ENCODE measurements at regions not wholly inside any gene's neighbourhood (a gene's known extent, or its start where the extent isn't known, plus 50 kb on each side); places are given as distances from the start of the nearest gene placed in this dataset.

DNA sequence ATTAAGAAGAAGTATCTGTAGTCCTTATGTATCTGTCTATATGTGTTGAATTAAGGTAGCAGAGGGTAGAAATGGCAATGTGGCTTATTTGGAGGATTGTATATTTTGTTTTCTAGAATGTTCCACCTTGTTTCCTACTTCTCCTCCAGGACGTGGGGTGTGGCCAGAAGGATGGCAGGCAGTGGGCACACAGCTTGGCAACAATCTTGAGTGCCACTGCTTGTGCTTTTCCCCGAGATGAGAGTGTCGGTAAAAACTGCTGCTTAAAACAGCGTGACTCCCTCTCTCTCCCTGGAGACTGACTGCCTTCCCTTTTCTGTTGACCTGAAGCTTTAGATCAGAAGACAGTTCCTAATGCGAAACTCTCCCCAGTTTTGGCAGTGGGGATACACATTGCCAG, 61.2 kb downstream of the FAT3 start:
- H3K27ac ChIP-seq: no peak overlapping the region
- no peaks in the 10 kb centered on the region for H3K4me1 ChIP-seq
- DNase-seq: no peak
- H3K4me3 ChIP-seq: no peak overlapping the region
- TF ChIP-seq, protein P1, sequence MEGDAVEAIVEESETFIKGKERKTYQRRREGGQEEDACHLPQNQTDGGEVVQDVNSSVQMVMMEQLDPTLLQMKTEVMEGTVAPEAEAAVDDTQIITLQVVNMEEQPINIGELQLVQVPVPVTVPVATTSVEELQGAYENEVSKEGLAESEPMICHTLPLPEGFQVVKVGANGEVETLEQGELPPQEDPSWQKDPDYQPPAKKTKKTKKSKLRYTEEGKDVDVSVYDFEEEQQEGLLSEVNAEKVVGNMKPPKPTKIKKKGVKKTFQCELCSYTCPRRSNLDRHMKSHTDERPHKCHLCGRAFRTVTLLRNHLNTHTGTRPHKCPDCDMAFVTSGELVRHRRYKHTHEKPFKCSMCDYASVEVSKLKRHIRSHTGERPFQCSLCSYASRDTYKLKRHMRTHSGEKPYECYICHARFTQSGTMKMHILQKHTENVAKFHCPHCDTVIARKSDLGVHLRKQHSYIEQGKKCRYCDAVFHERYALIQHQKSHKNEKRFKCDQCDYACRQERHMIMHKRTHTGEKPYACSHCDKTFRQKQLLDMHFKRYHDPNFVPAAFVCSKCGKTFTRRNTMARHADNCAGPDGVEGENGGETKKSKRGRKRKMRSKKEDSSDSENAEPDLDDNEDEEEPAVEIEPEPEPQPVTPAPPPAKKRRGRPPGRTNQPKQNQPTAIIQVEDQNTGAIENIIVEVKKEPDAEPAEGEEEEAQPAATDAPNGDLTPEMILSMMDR (IDR thresholded peaks at IDR 0.05): no peak
- TF ChIP-seq POLR2A (IDR thresholded peaks at IDR 0.05): no peak
- 64% methylated on average over 4 of the region's 5 CpGs for WGBS (ENCODE audit: insufficient coverage, low coverage, low lambda C conversion rate, missing lambda C conversion rate)
- H3K36me3 ChIP-seq: no peaks in the 10 kb centered on the region
- H3K27me3 ChIP-seq: no peaks in the 10 kb centered on the region
- H3K9me3 ChIP-seq: no peaks in the 10 kb centered on the region
- intact Hi-C loops (cut with DNase I): no loop called here
- ATAC-seq: no peak

DNA sequence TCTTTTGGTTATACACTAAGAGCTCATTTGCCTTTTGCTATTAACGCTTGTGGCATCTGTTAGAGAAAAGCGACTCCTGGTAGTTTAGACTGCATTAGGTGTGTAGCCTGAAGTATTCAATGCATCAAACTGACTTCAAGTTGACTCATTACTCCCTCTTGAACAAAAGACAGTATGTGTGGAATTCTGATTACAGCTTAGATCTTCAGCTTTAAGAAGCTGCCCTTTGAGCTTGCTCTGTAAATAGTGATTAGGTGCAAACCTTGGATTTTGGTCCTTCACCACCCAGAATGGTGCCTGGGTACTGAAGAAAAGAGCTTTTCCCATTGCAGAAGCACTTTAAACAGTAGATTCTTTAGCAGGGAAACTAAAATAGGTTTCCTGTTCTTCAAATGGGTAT, 62.1 kb downstream of the FAT3 start:
- H3K4me1 ChIP-seq: no peaks in the 10 kb centered on the region
- no peak for DNase-seq
- H3K27me3 ChIP-seq: no peaks in the 10 kb centered on the region
- ATAC-seq: no peak
- H3K36me3 ChIP-seq: no peaks in the 10 kb centered on the region
- no peak overlapping the region for H3K4me3 ChIP-seq
- no peaks in the 10 kb centered on the region for H3K9me3 ChIP-seq
- intact Hi-C loops (cut with DNase I): no loop called here
- TF ChIP-seq POLR2A (IDR thresholded peaks at IDR 0.05): no peak
- TF ChIP-seq, protein P1 (IDR thresholded peaks at IDR 0.05): no peak
- H3K27ac ChIP-seq: no peak overlapping the region
- 77% methylated on average over 2 of the region's 2 CpGs for WGBS (ENCODE audit: insufficient coverage, low coverage, low lambda C conversion rate, missing lambda C conversion rate)

DNA sequence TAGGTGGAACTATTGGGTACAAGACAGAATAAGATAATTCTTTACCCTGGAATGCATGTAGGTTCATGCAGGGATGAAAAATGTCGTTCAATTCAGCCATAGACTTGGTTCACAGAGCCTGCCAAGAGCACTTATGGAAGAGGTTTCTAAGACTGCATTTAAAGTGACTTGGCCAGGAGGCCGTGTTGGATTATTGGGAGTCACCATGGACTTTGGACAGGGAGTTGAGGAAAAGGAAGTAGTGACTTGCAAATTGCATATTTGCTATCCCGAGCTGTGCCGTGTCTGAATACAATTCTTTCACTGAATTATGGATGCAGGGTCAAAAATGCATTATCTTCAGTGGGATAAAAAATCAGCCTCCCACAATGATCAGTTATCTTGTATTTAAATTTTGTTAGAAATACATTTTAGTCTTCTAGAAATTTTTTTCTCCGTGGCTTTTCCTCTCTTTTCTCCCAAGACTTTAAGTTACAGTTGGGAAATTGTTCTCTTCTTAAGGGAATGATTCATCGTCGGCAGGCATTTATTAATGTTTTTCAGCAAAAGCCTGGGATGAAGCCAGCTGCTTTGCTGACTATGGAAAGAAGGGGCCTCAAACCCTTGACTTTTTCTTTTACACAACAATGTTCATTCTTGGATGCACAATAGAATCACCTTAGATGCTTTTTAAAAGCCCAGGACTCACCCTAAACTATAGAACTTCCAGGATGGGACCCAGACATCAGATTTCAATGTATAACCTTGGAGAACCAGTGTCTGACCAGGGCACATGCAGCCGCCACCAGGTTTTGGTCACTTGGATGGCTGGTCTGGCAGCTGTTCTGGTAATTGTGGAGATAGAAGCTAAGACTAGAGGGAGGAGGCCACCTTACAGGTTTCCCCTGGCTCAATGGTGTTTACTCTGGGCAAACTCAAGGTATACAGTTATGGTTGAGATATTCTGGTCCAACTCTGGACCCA, 70.8 kb downstream of the FAT3 start:
- TF ChIP-seq POLR2A (IDR thresholded peaks at IDR 0.05): no peak
- TF ChIP-seq, protein P1 (IDR thresholded peaks at IDR 0.05): no peak
- ATAC-seq (no peak), DNase-seq (no peak)
- no peak overlapping the region for H3K27ac ChIP-seq
- H3K4me3 ChIP-seq: no peak overlapping the region
- H3K4me1 ChIP-seq: no peaks in the 10 kb centered on the region
- intact Hi-C loops (cut with DNase I): no loop called here
- H3K27me3 ChIP-seq: no peaks in the 10 kb centered on the region
- WGBS (ENCODE audit: insufficient coverage, low coverage, low lambda C conversion rate, missing lambda C conversion rate): 68% methylated on average over 7 of the region's 8 CpGs
- no peaks in the 10 kb centered on the region for H3K36me3 ChIP-seq
- H3K9me3 ChIP-seq: no peaks in the 10 kb centered on the region

DNA sequence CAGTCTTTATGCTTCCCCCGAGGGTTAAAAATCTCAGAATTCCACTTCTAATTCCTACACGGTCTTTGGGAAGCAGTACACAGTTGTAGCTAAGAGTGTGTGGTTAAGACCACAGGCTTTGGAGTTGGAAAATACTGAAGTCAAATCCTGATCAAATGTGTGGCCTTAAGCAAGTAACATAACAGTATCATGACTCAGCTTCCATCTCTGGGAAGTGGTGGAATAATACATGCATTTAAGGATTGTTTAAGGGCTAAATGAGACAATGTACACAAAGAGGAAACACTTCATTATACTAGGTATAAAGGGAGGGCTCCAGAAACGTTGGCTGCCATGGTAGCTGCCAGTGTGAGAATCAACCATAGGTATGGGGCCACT, 71.5 kb downstream of the FAT3 start:
- Histone ChIP-seq H3K4me1 (no peaks in the 10 kb centered on the region), H3K4me3 (no peak overlapping the region), H3K36me3 (no peaks in the 10 kb centered on the region), H3K27me3 (no peaks in the 10 kb centered on the region), H3K27ac (no peak overlapping the region), H3K9me3 (no peaks in the 10 kb centered on the region)
- TF ChIP-seq POLR2A (IDR thresholded peaks at IDR 0.05): no peak
- TF ChIP-seq, protein P1 (IDR thresholded peaks at IDR 0.05): no peak
- ATAC-seq: no peak
- DNase-seq: no peak
- intact Hi-C loops (cut with DNase I): no loop called here
- WGBS (ENCODE audit: insufficient coverage, low coverage, low lambda C conversion rate, missing lambda C conversion rate): 53% methylated on average over 3 of the region's 3 CpGs
